ENCODE measurements at regions not wholly inside any gene's neighbourhood (a gene's known extent, or its start where the extent isn't known, plus 50 kb on each side); places are given as distances from the start of the nearest gene placed in this dataset.

- TF ChIP-seq GLI2 (tag by site-specific recombination; IDR thresholded peaks at IDR 0.05; ENCODE audit: borderline replicate concordance, low read depth) (no peak), ZEB2 (tag by site-specific recombination; IDR thresholded peaks at IDR 0.05) (no peak), ZNF692 (tag by site-specific recombination; IDR thresholded peaks at IDR 0.05) (no peak), ZNF2 (tag by site-specific recombination; IDR thresholded peaks at IDR 0.05) (no peak), ZNF76 (tag by site-specific recombination; IDR thresholded peaks at IDR 0.05; ENCODE audit: borderline replicate concordance, low read depth) (no peak), ZNF704 (tag by site-specific recombination; IDR thresholded peaks at IDR 0.05) (no peak), TCF7L2 (IDR thresholded peaks at IDR 0.05; ENCODE audit: borderline replicate concordance, low read depth, low read length) (no peak), ZNF362 (tag by site-specific recombination; IDR thresholded peaks at IDR 0.05) (no peak)
Measured at GRCh38 chr6:14367296-14367695, 249.7 kb downstream of the CD83 start (continued).

- CTCF ChIA-PET = interaction anchor here (0.7 kb wide), 1 partner anchor 30 kb away, joined by 4 read pairs; no protein-coding TSS in a partner anchor
- Histone ChIP-seq H3K4me3 (ENCODE audit: low read depth, low read length) (no peak overlapping the region), H3K36me3 (ENCODE audit: control insufficient read depth in 2 of 2, insufficient read depth in 1 of 2, low read length in 2 of 2) (no peaks in the 10 kb centered on the region), H3K27ac (ENCODE audit: extremely low read depth, low read depth, low read length) (no peak overlapping the region), H3K4me1 (ENCODE audit: control insufficient read depth, insufficient read depth, low read length) (no peaks in the 10 kb centered on the region), H3K9me3 (ENCODE audit: control insufficient read depth, insufficient read depth, low read depth, low read length) (no peaks in the 10 kb centered on the region)
- POLR2A ChIA-PET = no interaction called here
- TF ChIP-seq ZNF155 (tag by site-specific recombination; IDR thresholded peaks at IDR 0.05) (no peak), ZBTB11 (tag by site-specific recombination; conservative IDR thresholded peaks at IDR 0.05; ENCODE audit: low read depth) (no peak), ZNF24 (tag by site-specific recombination; IDR thresholded peaks at IDR 0.05) (no peak), ZNF184 (tag by site-specific recombination; IDR thresholded peaks at IDR 0.05) (no peak), ZNF645 (tag by site-specific recombination; IDR thresholded peaks at IDR 0.05) (no peak)
Measured at GRCh38 chr6:14369717-14370116, 252.1 kb downstream of the CD83 start.

- H3K9me3 ChIP-seq (ENCODE audit: control insufficient read depth, insufficient read depth, low read depth, low read length) = no peaks in the 10 kb centered on the region
- no peak overlapping the region for H3K27ac ChIP-seq (ENCODE audit: extremely low read depth, low read depth, low read length)
- ChIA-PET POLR2A (no interaction called here), CTCF (interaction anchor here (1.4 kb wide), 1 partner anchor 16 kb away, joined by 4 read pairs; no protein-coding TSS in a partner anchor)
- no peaks in the 10 kb centered on the region for H3K4me1 ChIP-seq (ENCODE audit: control insufficient read depth, insufficient read depth, low read length)
- no peak overlapping the region for H3K4me3 ChIP-seq (ENCODE audit: low read depth, low read length)
- H3K36me3 ChIP-seq (ENCODE audit: control insufficient read depth in 2 of 2, insufficient read depth in 1 of 2, low read length in 2 of 2) = no peaks in the 10 kb centered on the region
- TF ChIP-seq BCL11A (tag by site-specific recombination; IDR thresholded peaks at IDR 0.05; ENCODE audit: low read depth) = no peak
- no peak for TF ChIP-seq ZNF548 (tag by site-specific recombination; IDR thresholded peaks at IDR 0.05)
Measured at GRCh38 chr6:14371530-14371929, 254.0 kb downstream of the CD83 start.
